Breast epithelium (tissue), 4 donors: ENCODE measurements at regions not wholly inside any gene's neighbourhood (a gene's known extent, or its start where the extent isn't known, plus 50 kb on each side); places are given as distances from the start of the nearest gene placed in this dataset.

Experiments
- DNase-seq, 2 donors: peaks; one replicate each; pipeline ENCODE4 v3.0.0-alpha.2; 2019; ENCODE audit warnings: low spot score in 2 of 2
- H3K27ac ChIP-seq, 2 donors: fragments of 200-600 bp; sonication (generic) in 1 of 2; one replicate each; pipeline ENCODE4 v1.5.1; 2016 to 2019; ENCODE audit warnings: mild to moderate bottlenecking in 1 of 2
- H3K27me3 ChIP-seq, 2 donors: fragments of 200-600 bp; sonication (generic) in 1 of 2; one replicate each; pipeline versions ENCODE4 v1.5.1 to v1.6.0; 2017 to 2019; ENCODE audit warnings: control low read depth in 1 of 2, mild to moderate bottlenecking in 1 of 2
- H3K36me3 ChIP-seq: fragments of 200-600 bp; one replicate; pipeline ENCODE4 v1.5.1; 2019
- H3K4me1 ChIP-seq, 2 donors: fragments of 200-600 bp; sonication (generic); one replicate each; pipeline ENCODE4 v1.5.1; 2016 to 2019; ENCODE audit warnings: control low read depth in 1 of 2
- H3K4me3 ChIP-seq, 3 donors: fragments of 200-600 bp; sonication (generic); 1 replicate in 2 of 3; 2 replicates in 1 of 3; pipeline ENCODE4 v1.5.1; 2016 to 2019; ENCODE audit warnings: mild to moderate bottlenecking in 3 of 3, moderate library complexity in 2 of 3
- H3K9me3 ChIP-seq, 2 donors: fragments of 200-600 bp; sonication (generic) in 1 of 2; one replicate each; pipeline ENCODE4 v1.5.1; 2016 to 2019; ENCODE audit warnings: control low read depth in 1 of 2
- CTCF ChIP-seq, 3 donors: fragments of 450-650 bp; IDR thresholded peaks; one replicate each; pipeline ENCODE4 v1.5.1; 2016 to 2017; ENCODE audit warnings: antibody characterized with exemption in 3 of 3, mild to moderate bottlenecking in 3 of 3, moderate library complexity in 3 of 3
- POLR2A ChIP-seq: fragments of 450-650 bp; IDR thresholded peaks from one replicate; pipeline ENCODE4 v1.6.1; 2016; ENCODE audit warnings: antibody characterized with exemption, mild to moderate bottlenecking, moderate library complexity
- POLR2AphosphoS5 ChIP-seq, 3 donors: sonication (generic); formaldehyde crosslinking; IDR thresholded peaks; one replicate each; pipeline ENCODE4 v1.6.1; 2017; ENCODE audit warnings: antibody characterized with exemption in 3 of 3
- intact Hi-C: fragments of 100-400 bp; cut with DNase I; formaldehyde crosslinking; loops from one replicate; pipeline ENCODE4 v1.15.1; 2023; ENCODE audit warnings: low total_unique reads

GRCh38 chr16:26658915-26659314 lies 407.8 kb upstream of the C16orf82 start:
- no peak overlapping the region for H3K27ac ChIP-seq
- no peaks in the 10 kb centered on the region for H3K27me3 ChIP-seq
- H3K4me1 ChIP-seq: no peaks in the 10 kb centered on the region
- TF ChIP-seq POLR2AphosphoS5 (IDR thresholded peaks at IDR 0.05) (no peak), CTCF (IDR thresholded peaks at IDR 0.05) (no peak), POLR2A (no peak)
- H3K36me3 ChIP-seq: no peaks in the 10 kb centered on the region
- no peak for DNase-seq
- intact Hi-C loops: no loop called here
- peaks cover 0 to 7% of the 10 kb centered on the region in 2 donors for H3K9me3 ChIP-seq
- no peak overlapping the region for H3K4me3 ChIP-seq

- H3K27ac ChIP-seq: no peak overlapping the region
- H3K36me3 ChIP-seq: no peaks in the 10 kb centered on the region
- H3K9me3 ChIP-seq: no peaks in the 10 kb centered on the region
- no peaks in the 10 kb centered on the region for H3K4me1 ChIP-seq
- DNase-seq: no peak
- H3K27me3 ChIP-seq: no peaks in the 10 kb centered on the region
- no peak overlapping the region for H3K4me3 ChIP-seq
- intact Hi-C loops: no loop called here
- no peak for TF ChIP-seq POLR2A
- TF ChIP-seq POLR2AphosphoS5 (IDR thresholded peaks at IDR 0.05): no peak
- no peak for TF ChIP-seq CTCF (IDR thresholded peaks at IDR 0.05)
Observed at GRCh38 chr16:26664086-26664485, 402.6 kb upstream of the C16orf82 start.

- Histone ChIP-seq H3K36me3 (no peaks in the 10 kb centered on the region), H3K4me1 (no peaks in the 10 kb centered on the region), H3K9me3 (no peaks in the 10 kb centered on the region), H3K27me3 (no peaks in the 10 kb centered on the region), H3K4me3 (no peak overlapping the region), H3K27ac (no peak overlapping the region)
- no peak for DNase-seq
- intact Hi-C loops: no loop called here
- TF ChIP-seq CTCF (IDR thresholded peaks at IDR 0.05) (no peak), POLR2A (no peak), POLR2AphosphoS5 (IDR thresholded peaks at IDR 0.05) (no peak)
Observed at GRCh38 chr16:26665166-26665939, 401.4 kb upstream of the C16orf82 start.

- H3K9me3 ChIP-seq: no peaks in the 10 kb centered on the region
- no peak overlapping the region for H3K27ac ChIP-seq
- no peak for DNase-seq
- no peaks in the 10 kb centered on the region for H3K27me3 ChIP-seq
- H3K36me3 ChIP-seq: no peaks in the 10 kb centered on the region
- no peak for TF ChIP-seq POLR2AphosphoS5 (IDR thresholded peaks at IDR 0.05)
- no peak for TF ChIP-seq POLR2A
- TF ChIP-seq CTCF (IDR thresholded peaks at IDR 0.05): no peak
- intact Hi-C loops: no loop called here
- H3K4me1 ChIP-seq: no peaks in the 10 kb centered on the region
- no peak overlapping the region for H3K4me3 ChIP-seq
Observed at GRCh38 chr16:26666486-26666885, 400.2 kb upstream of the C16orf82 start.

- intact Hi-C loops: no loop called here
- DNase-seq: no peak
Observed at GRCh38 chr16:26667307-26667706, 399.4 kb upstream of the C16orf82 start.

More at GRCh38 chr16:26667307-26667706, 399.4 kb upstream of the C16orf82 start:
- Histone ChIP-seq H3K36me3 (no peaks in the 10 kb centered on the region), H3K27me3 (no peaks in the 10 kb centered on the region), H3K4me1 (no peaks in the 10 kb centered on the region), H3K4me3 (no peak overlapping the region), H3K9me3 (peaks cover 0 to under 1% of the 10 kb centered on the region in 2 donors), H3K27ac (no peak overlapping the region)
- TF ChIP-seq CTCF (IDR thresholded peaks at IDR 0.05) (no peak), POLR2A (no peak)
